ENCODE measurements at regions not wholly inside any gene's neighbourhood (a gene's known extent, or its start where the extent isn't known, plus 50 kb on each side); places are given as distances from the start of the nearest gene placed in this dataset.

DNA sequence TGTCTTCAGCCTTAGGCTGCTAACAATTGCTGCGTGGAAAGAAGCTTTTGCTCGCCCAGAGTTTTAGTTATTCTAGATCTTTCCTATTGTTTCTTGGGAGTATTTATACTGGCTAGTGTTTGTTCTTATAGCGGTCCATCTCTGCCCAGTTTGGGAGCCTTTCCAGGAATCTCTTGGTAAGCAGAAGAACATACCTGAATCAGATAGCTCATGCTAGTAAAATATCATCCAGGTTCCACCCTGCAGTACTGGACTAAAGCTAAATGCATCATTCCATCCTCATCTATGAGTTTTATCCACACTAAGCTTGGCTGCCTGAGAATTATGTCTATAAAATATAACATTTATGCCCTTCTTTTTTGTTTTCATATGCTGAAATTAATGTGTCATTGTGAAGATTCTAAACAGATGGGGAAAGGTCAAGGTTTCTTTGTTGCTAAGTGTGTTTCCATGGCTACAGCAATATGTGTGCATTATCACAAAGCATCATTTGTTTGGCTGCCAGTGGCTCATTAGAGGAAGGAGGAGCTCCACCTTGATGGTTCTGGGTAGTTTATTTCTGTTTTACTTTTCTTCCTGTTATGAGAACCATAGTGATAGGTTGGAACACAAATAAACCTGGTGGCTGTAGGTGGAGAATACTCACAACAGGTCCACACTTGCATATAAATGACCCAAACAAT, 182.8 kb downstream of the PIK3C3 start:
- no peak for DNase-seq

DNA sequence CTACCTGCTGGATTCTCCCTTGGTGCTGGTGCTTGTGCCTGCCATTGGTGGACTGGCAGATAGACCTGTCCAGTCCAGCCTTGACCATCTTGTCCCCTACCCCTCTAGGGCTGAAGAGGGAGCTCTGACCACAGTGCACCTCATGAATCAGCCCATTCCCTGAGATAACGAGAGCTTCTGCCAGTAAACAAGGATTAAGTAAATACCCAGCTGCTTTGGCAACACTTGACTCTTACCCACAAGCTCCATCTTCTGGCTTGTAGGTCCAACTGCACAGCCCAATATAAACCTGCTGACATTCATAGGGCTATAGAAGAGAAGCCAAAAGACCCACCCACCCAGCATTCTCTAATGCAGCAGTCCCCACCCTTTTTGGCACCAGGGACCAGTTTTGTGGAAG, 186.4 kb downstream of the PIK3C3 start:
- DNase-seq = peak; percentile 51

DNA sequence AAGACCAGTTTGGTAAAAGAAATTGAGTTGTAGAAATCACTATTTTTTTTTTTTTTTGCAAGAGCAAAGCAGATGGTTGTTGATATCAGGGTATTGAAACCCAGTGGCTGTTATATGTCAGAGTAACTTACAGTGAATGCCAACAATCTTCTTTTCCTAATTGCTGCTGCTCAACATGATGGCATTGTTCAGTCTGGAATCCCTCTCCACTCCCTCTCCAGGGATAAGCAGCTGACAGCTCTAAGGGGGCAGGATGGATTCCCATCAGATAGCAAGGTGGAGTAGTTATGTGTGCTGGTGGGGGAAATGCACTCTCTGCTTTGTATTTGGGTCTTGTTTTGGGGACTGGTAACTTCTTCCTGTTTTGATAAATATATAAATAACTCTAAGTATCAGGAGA, 200.0 kb downstream of the PIK3C3 start:
- DNase-seq = peak; percentile 70

DNA sequence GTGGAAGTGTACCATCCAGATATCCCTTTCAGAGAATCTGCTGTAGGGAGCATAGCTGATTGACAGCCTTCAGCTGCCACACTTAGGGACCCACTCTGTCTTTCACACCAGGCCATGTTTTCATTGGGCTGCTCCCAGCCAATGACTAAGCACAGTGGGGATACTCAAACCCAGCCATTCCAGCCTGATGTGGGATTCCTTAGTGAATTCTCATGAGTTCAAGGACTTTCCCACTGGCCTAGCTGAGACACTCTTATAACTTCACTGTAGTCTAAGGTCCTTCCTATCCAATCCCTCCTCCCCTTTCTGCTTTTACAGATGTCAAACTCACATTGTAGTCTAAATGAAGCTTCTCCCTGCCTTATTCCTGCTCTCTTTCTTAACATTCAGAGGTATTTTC, 201.2 kb downstream of the PIK3C3 start:
- DNase-seq = no peak

DNA sequence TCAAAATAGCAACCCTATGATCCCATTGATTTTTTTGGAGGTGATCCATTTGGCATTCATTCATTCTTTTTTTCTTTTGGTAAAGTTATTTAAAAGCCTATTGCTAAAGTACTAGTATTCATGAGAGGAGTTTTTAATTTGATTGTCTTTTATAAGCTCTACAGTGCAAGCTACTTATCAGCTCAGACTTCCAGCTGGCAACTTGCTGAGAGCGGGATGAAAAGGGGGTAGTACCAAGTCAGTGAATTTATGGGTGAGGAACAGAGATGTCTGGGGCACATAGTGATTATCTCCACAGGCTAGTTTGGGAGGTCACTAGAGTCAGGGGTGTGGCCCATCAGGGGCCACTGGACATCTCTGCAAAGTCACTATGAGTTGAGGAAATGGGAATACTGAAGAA, 202.4 kb downstream of the PIK3C3 start:
- DNase-seq = peak; percentile 88

DNA sequence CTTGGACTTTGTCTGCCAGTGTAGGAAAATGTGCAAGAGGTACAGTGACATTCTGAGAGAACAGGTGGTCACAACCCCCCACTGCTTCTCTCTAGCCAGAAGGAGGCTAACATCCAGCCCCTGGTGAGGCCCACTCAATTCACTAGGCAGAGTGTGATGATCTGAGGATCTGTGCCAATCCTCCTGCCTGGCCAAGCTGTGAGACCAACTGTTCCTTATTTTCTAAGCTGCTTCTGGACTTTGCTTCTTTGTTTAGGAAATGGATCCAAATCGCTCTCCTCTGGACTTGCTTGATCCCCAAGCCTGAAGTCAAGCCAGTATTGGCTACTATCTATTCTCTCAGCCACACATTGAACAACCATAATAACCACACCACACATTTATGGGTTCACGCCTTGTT, 202.8 kb downstream of the PIK3C3 start:
- peak; percentile 96 for DNase-seq

DNA sequence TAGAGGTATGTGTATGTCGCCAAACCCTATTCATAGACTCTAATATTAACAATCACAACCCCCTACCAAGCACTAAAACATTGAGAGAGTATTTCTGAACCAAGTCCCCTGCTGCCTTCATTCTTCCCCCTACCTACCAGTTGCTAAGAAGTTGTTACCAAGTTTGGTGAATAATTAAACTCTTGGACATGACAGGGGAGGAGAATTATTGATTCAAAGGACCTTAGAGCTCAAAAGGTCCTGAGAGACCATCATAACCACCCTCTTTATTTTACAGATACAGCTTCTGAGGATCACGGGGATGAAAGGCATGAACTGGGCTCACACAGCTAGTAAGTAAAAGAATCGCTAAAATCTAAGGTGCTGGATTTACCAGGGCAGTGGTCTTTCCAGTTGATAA, 204.1 kb downstream of the PIK3C3 start:
- DNase-seq = no peak

DNA sequence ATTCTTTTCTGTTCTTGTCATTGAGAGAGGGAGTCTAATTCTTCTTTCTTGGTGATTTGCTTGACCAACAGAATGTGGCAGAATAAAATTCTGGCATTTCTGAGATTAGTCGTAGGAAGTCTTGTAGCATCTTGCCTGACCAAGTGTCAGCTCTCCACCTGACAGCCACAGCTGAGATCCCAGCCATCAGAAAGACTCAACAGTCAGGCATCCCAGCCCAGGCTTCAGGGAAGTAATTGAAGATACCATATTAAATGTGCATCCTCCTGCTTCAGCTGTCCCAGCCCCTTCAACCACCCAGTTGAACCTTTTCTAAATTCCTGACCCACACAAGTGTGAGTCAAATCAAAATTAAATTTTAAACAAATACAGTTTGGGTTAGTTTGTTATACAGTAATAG, 208.3 kb downstream of the PIK3C3 start:
- no peak for DNase-seq

DNA sequence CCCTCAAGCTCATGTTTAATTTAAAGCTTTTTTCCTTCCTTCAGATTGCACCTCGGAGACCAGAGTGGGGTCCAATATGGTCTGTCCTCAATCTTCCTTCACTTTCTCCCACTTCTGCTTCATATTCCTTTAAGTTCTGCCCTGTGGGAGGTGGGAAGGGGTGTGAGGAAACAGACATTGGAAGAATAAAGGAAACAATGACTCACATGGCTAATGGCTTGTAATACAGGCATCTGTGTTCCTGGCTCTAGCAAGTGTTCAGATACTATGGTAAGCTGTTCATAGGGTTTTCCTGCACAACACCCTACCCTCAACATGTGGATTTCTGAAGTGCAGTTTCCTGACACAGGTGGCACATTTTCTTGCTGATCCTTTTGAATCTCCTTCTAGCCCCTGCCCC, 209.5 kb downstream of the PIK3C3 start:
- DNase-seq = no peak

DNA sequence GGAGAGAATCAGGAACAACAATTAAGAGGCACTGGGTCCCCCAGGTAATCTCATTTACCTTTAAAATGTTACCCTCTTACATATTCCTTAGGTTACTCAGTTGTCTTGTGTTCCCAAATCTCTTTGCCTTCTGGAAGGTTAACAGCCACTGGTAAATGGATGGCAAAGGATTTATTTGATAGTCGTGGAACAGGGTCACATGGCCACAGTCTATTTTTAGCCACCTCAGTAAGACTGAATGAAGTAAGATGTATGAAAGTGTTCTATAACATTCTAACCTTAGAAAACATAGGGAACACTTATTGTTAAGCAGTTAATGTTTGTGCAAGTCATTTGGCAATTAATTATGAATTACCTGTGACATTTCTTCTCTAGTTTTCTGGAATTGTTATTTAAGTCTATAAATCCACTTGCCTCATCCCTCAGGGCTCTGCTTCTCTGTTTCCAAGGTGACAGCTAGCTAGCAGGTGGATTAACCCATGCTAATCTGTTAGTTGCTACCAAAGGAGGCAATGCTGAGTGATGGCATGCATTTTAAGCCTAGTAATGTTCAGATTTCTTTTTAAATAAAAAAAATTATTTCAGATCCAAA, 211.0 kb downstream of the PIK3C3 start:
- DNase-seq = no peak

DNA sequence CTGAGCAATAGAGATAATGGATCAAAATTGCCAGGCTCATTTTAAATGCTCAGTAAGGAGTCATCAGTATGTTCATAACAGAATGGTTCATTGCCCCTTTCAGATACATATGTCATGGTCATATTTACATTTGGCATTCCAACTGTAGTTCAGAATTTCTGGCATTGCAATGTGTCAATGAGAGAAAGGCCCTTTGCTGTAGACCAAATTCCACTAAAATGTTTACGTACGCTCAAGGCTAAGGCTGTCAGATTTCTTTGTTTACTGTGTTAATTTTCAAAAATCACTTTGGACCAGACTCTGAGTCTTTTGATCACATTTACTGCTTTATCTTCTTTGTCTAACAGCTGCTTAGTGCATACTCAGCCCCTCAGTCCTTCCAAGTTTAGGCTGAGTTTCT, 213.5 kb downstream of the PIK3C3 start:
- no peak for DNase-seq

DNA sequence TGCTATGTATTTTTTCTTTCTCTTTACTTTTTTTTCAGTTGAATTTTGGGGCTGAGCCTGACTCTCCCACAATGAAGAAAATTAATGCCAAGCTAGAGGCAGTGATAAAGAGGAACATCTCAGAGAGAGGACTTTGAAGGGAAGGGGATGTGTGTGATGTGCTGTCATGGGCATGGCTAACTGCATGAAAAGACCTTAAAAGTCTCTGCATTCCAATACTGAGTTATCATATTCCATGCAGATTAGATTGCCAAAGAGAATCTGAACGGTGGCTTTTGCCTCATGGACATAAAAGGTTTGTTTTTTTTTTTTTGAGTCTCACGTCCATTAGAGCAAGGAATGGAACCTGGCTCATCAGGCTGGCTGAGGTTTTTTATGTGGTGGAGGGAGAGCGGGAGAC, 213.9 kb downstream of the PIK3C3 start:
- DNase-seq = no peak

DNA sequence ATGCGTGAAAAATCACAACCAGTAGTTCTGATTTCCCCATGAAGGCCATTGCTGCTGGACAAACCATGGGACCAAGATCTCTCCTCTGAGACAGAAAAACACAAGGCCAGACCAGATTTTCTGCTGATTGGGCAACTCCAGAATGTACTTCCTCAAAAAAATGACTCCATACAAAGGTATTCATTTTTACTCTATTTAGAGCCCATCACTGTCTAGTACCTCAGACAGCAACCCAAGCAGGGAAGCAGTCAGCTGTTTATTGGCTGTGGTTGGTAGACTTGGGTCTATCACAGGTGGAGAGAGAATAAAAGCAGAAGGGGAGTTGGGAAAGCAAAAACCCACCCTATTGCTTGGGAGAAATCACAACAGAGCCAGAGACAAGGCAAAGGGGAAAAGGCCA, 219.9 kb downstream of the PIK3C3 start:
- DNase-seq = no peak

DNA sequence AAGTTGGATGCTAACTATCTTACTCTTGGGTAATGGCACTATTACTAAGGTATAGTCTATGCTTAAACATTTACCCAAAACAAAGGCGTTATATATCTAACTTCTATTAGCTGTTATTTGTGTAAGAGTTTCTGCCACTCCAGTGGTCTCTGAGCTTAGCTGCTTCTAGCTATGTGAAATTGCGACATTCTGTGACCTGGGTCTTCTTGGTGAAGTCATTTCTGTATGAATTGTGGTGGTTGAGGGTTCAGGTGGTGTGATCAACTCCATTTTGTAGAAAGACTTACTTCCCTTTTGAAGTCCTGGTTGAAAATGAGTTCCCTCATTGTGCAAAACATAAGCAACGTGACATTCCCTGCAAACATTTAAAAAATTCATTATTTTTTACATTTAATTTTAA, 221.6 kb downstream of the PIK3C3 start:
- no peak for DNase-seq

DNA sequence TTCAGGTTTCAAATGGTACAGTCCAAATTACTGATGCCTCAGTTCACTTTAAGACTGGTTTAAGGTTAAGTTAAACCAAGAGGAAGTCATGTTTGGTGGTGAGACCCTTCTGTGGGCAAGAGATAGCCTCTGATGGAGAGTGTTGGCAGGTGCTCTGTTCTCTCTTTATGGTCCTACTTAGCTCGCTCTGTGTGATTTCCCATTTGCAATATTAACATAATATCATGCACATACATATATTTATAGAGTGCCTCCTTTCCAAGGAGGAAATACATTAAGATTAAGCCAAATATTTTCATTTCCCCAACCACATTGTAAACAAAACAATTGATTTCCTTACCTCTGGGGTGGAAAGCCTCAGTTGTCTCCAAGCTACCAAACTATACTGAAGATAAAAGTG, 222.4 kb downstream of the PIK3C3 start:
- no peak for DNase-seq

DNA sequence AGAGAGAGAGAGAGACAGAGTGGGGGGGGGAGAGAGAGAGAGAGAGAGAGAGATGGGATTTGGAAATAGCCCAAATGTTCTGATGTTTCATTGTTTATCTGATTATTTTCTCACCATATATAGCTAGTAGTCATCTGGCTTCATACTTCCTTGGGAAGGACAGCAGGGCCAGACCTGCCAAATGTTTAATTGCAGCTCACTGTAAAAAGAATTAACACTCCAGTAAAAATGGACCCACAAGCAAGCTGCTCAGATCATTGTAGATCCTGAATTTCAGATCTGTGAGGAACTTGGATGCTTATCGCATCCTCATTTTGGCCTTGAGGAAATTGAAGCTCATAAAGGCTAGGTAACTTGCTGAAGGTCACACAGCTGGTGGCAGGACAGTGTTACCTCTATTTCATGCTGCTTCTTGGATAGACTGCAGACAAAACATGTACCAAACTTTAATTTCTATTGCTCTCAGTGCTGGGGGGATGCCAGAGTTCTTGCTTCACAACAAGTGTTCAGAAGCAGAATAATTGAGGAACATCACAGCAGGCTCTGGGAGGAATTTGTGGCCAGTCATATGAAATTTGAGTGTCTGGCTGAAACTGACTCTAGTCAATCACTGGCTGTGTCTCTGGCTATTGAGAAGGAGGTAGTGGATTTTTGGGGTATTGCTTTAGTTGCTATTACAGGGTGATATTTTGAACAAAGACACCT, 223.5 kb downstream of the PIK3C3 start:
- DNase-seq = no peak

DNA sequence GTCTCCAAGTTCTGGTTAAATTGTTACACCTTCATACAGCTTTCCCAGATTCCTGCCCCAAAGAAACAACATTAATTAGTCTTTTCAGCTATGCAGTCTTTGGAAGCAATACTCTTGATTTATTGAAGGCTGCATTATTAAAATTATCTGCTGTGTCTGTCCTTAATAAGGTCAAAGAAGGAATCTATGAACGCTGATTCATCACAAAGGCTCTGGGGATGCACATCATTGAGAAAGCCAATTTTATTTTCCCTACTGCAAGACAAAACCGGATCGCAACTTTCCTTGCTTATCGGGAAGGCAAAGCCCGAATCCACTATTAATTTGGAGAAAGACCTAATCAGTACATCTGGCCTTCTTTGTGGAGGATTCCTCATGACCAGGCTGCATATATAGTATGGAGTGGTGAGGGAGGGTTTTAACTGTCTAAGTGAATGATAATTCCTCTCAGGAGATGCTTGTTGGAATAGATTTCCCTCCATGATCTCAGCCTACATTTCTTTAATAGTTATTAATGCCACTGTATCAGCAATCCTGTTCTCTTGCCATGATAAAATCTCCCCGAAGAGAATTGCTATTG, 224.6 kb downstream of the PIK3C3 start:
- DNase-seq = no peak

DNA sequence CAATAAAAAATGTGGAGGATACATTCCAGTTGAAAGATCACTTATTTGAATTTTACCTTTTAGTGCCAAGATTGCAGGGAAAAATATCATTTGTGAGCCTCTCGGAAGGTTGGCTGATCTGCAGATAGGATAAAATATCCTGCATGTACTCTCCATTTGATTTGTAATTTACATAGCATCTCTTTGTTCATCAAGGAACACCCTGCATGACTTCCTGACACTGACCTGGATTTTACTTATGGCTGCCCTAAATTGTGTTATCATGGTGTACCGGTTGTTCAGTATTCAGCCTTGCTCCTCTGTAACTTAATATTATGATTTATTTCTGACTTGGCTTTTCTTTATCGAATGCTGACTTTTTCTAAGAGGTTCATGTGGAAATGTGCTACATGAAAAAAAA, 226.4 kb downstream of the PIK3C3 start:
- no peak for DNase-seq

DNA sequence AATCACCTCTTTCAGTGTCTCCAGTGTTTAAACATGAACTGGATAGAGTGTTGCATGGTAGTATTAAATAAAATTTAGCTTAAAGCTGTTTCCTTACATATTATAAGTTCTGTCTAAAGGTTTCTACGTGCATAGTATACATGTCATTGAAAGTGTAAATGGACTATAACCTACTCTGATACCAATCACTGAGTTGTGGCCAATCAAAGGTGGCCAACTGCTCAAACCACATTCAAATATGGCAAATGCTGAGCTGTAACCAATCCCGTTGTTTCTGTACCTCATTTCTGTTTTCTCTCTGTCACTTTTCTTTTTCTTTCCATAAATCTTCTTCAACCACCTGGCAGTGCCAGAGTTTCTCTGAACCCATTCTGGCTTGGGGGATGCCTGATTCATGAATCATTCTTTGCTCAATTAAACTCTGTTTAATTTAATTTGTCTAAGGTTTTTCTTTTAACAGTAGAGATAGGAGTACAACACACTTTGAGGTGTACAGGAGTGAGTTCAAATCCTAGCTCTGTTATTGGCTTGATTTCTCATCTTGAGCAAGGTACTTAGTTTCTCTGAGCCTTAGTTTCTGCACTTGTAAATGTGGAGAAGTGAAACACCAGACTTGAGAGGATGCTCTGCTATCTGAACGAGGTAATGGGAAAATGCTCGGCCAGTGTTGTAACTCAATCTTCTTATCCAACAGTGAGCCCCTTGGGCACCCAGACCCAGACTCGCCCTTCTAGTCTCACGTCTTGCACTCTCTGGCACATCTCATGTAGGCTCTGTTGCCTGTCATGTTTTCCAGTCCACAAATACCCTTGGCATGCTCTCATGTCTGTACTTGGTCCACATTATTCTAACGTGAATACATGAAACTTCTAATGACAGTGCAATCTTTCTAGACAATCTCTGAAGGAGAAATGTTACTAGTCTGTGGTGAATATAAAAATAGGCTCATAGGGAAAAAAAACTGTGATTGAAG, 228.0 kb downstream of the PIK3C3 start:
- no peak for DNase-seq

DNA sequence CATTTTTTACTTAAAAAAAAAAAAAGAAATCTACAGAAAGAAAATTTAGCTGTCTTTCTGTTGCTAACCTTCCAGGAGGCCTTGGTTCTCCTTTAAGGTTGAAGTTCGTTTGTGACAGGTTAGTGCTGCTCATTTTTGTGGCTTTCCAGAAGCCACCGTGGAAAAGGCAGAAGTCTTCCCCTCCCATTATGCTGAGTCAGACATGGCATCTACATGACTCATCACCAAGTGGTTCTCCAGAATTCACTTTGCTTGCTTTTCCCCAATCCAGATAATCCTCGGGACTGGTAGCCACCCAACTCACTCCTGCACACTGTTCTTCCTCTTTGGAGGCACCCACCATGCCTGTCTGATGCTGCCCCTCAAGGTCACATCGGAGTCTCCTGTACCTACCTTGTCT, 228.7 kb downstream of the PIK3C3 start:
- no peak for DNase-seq

DNA sequence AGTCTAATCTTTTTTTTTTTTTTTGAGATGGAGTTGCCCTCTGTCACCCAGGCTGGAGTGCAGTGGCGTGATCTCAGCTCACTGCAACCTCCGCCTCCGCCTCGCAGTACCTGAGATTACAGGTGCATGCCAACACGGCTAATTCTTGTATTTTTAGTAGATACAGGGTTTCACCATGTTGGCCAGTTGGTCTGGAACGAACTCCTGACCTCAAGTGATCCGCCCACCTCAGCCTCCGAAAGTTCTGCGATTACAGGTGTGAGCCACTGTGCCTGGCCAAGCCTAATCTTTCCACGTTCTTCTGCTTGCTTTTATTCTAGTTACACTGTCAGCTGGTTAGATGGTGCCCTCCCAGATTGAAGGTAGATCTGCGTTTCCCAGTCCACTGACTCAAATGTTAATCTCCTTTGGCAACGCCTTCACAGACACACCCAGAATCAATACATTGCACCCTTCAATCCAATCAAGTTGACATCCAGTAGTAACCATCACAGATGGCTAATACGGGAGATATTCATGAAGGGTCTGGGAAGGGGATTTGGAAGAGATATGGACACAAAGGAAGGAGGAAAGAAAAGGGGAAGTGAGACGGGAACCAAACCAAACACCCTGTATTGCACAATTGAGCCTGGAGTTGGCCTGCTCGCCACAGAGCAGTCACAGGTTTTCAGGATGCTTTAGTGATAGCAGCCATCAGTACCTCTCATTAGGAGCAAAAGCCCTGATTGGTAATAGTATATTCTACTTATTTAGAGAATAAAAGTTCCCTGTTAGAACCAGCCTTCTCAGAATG, 229.8 kb downstream of the PIK3C3 start:
- peak; percentile 89 for DNase-seq

DNA sequence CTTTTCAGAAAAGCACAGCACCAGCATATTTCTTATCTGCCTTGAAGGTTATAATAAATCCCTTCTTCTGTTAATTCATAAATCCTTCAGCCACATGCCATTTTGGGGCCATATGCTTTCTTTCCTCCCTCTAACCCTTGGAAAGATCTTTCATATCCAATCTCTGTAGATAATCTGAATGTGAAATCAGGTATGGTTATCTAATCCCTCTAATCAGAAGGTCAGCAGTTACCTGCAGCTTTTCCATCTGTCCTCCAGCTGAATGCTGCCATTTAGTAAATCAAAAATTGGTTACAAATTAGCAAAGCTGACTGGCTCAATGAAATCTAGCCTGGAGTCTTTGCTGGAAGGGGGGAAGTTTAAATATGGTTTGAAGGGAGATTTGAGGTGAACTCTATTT, 230.5 kb downstream of the PIK3C3 start:
- peak; percentile 91 for DNase-seq
